Brain microvascular endothelial cell (primary cell): ENCODE measurements at regions not wholly inside any gene's neighbourhood (a gene's known extent, or its start where the extent isn't known, plus 50 kb on each side); places are given as distances from the start of the nearest gene placed in this dataset.
"Not testable (repeated sequence)": the region's sequence is repeated elsewhere in the genome, so short reads cannot be mapped to it uniquely, and the experiment has no call there.

ENCODE experiments used
- DNase-seq: peaks from one replicate; pipeline ENCODE4 v3.0.0-alpha.2; 2020
- H3K27ac ChIP-seq: fragments of 250-450 bp; sonication (Bioruptor Pico); 2 replicates; pipeline ENCODE4 v1.5.1; 2020; ENCODE audit warnings: mild to moderate bottlenecking, moderate library complexity
- H3K27me3 ChIP-seq: fragments of 250-450 bp; sonication (Bioruptor Pico); replicated peaks from 2 replicates; pipeline ENCODE4 v1.5.1; 2020; ENCODE audit warnings: mild to moderate bottlenecking
- H3K36me3 ChIP-seq: fragments of 250-450 bp; sonication (Bioruptor Pico); replicated peaks from 2 replicates; pipeline ENCODE4 v1.5.1; 2020; ENCODE audit warnings: mild to moderate bottlenecking
- H3K4me3 ChIP-seq: 2 replicates; pipeline ENCODE4 v1.5.1; 2011; ENCODE audit warnings: low read depth, mild to moderate bottlenecking, control low read depth, low read length, moderate library complexity
- CTCF ChIP-seq: IDR thresholded peaks from 2 replicates; pipeline ENCODE4 v1.5.1; 2011; ENCODE audit warnings: low read depth, mild to moderate bottlenecking, moderate library complexity, low read length, control low read depth, inconsistent platforms; ENCODE audit errors: missing control alignments
- in situ Hi-C: cut with HindIII; loops from 2 replicates; pipeline ENCODE4 v1.10.0; 2017; ENCODE audit warnings: low sequenced_read_pairs, low pct_ligation_motif_present

GRCh38 chr7:142563470-142563869 is 185.8 kb upstream of the PRSS1 start:
- in situ Hi-C loops, result no loop called here
- DNase-seq, result peak; percentile 66
- Histone ChIP-seq H3K27ac (no peak overlapping the region), H3K27me3 (no peaks in the 10 kb centered on the region), H3K36me3 (no peaks in the 10 kb centered on the region), H3K4me3 (no peak overlapping the region)
- no peak for TF ChIP-seq CTCF

GRCh38 chr7:142562688-142563087 is 186.6 kb upstream of the PRSS1 start:
- no peak for DNase-seq
- TF ChIP-seq CTCF, result no peak
- no peak overlapping the region for H3K27ac ChIP-seq

GRCh38 chr7:142561396-142561795 is 187.9 kb upstream of the PRSS1 start:
- DNase-seq, H3K4me3 ChIP-seq, H3K36me3 ChIP-seq, in situ Hi-C loops, H3K27me3 ChIP-seq, H3K27ac ChIP-seq: not testable (repeated sequence)

More at GRCh38 chr7:142562688-142563087, 186.6 kb upstream of the PRSS1 start:
- in situ Hi-C loops, result no loop called here
- no peaks in the 10 kb centered on the region for H3K27me3 ChIP-seq
- H3K36me3 ChIP-seq, result no peaks in the 10 kb centered on the region
- no peak overlapping the region for H3K4me3 ChIP-seq

GRCh38 chr7:142560770-142561169 is 188.5 kb upstream of the PRSS1 start:
- H3K27me3 ChIP-seq, H3K4me3 ChIP-seq, in situ Hi-C loops, H3K27ac ChIP-seq, DNase-seq, H3K36me3 ChIP-seq: not testable (repeated sequence)

- Histone ChIP-seq H3K4me3 (no peak overlapping the region), H3K27me3 (no peaks in the 10 kb centered on the region), H3K36me3 (no peaks in the 10 kb centered on the region), H3K27ac (no peak overlapping the region)
- in situ Hi-C loops, result no loop called here
- DNase-seq, result no peak
- TF ChIP-seq CTCF, result no peak
Observed at GRCh38 chr7:142560166-142560565, 189.1 kb upstream of the PRSS1 start.

GRCh38 chr7:142557971-142558582 is 191.2 kb upstream of the PRSS1 start:
- Histone ChIP-seq H3K36me3 (no peaks in the 10 kb centered on the region), H3K27ac (peak overlapping the region; percentile 67), H3K27me3 (no peaks in the 10 kb centered on the region), H3K4me3 (no peak overlapping the region)
- in situ Hi-C loops, result no loop called here
- TF ChIP-seq CTCF, result peak; percentile 93
- peak; percentile 73 for DNase-seq

- Histone ChIP-seq H3K27me3 (no peaks in the 10 kb centered on the region), H3K27ac (peak overlapping the region; percentile 67), H3K36me3 (no peaks in the 10 kb centered on the region), H3K4me3 (no peak overlapping the region)
- DNase-seq, result peak; percentile 94
- in situ Hi-C loops, result no loop called here
- TF ChIP-seq CTCF, result peak; percentile 63
Observed at GRCh38 chr7:142556740-142557139, 192.5 kb upstream of the PRSS1 start.
